Endothelial cell of umbilical vein (primary cell): ENCODE measurements at regions not wholly inside any gene's neighbourhood (a gene's known extent, or its start where the extent isn't known, plus 50 kb on each side); places are given as distances from the start of the nearest gene placed in this dataset.

ENCODE experiments used
- BruUV-seq: library from RNA; stranded (reverse); fragments of 400-500 nt; replicated peaks from 2 replicates; lab custom pipeline; 2021; lab: Mats Ljungman, UMichigan
- CTCF ChIA-PET: fragments of 300-600, 350-600 bp; sonication (Branson Sonifier 250); formaldehyde crosslinking; loops from one replicate; lab custom pipeline; 2021; ENCODE audit warnings: antibody characterized with exemption, inconsistent platforms; lab: Charles Lee
- POLR2A ChIA-PET: fragments of 300-600, 350-600 bp; sonication (Branson Sonifier 250); formaldehyde crosslinking; loops from one replicate; lab custom pipeline; 2021; ENCODE audit warnings: antibody characterized with exemption, inconsistent platforms; lab: Charles Lee
- DNase-seq: peaks from one replicate; pipeline ENCODE4 v3.0.0-alpha.2; 2011; ENCODE audit warnings: low read depth, low spot score
- FAIRE-seq: peaks from 2 replicates; lab custom pipeline; 2011; peaks lifted over from hg19 to GRCh38; lab: Jason Lieb, UNC
- H2AFZ ChIP-seq: 2 replicates; pipeline ENCODE4 v1.6.0; 2012; ENCODE audit warnings: low read depth, low read length, control low read depth, inconsistent platforms
- H3K27ac ChIP-seq: 2 replicates; pipeline ENCODE4 v1.5.1; 2011; ENCODE audit warnings: low read depth, mild to moderate bottlenecking, control low read depth, low read length, moderate library complexity; ENCODE audit not compliant: insufficient read depth
- H3K27me3 ChIP-seq, 2 experiments: 2 replicates each; pipeline versions ENCODE4 v1.6.0 to v1.6.1; 2011; ENCODE audit warnings: low read length in 2 of 2, mixed read lengths in 1 of 2; ENCODE audit not compliant: control insufficient read depth in 2 of 2, insufficient read depth in 2 of 2
- H3K36me3 ChIP-seq, 2 experiments: 2 replicates in 1 of 2; 3 replicates in 1 of 2; pipeline ENCODE4 v1.5.1; 2011; ENCODE audit warnings: low read length in 2 of 2, mild to moderate bottlenecking in 1 of 2, moderate library complexity in 1 of 2; ENCODE audit not compliant: control insufficient read depth in 2 of 2, insufficient read depth in 2 of 2; ENCODE audit errors: extremely low read depth in 1 of 2
- H3K4me1 ChIP-seq: 3 replicates; pipeline ENCODE4 v1.5.1; 2011; ENCODE audit warnings: mild to moderate bottlenecking, low read length; ENCODE audit not compliant: control insufficient read depth, insufficient read depth; ENCODE audit errors: extremely low read depth
- H3K4me2 ChIP-seq: 2 replicates; pipeline ENCODE4 v1.6.1; 2011; ENCODE audit warnings: low read length, control low read depth, mixed read lengths; ENCODE audit not compliant: insufficient read depth
- H3K4me3 ChIP-seq, 3 experiments: fragments of 200-600 bp in 1 of 3; sonication (generic), shearing (Covaris generic) in 1 of 3; replicated peaks in 1 of 3; 2 replicates each; pipeline ENCODE4 v1.5.1; 2011 to 2016; ENCODE audit warnings: control low read depth in 3 of 3, low read length in 3 of 3, mild to moderate bottlenecking in 2 of 3, inconsistent platforms in 1 of 3, low read depth in 1 of 3, moderate library complexity in 1 of 3; ENCODE audit not compliant: insufficient read depth in 1 of 3
- H3K79me2 ChIP-seq: 2 replicates; pipeline ENCODE4 v1.6.0; 2012; ENCODE audit warnings: low read length, inconsistent platforms; ENCODE audit not compliant: control insufficient read depth, insufficient read depth
- H3K9ac ChIP-seq: replicated peaks from 2 replicates; pipeline ENCODE3; 2011; ENCODE audit warnings: low read length, control low read depth; ENCODE audit not compliant: insufficient read depth; ENCODE audit errors: extremely low read depth
- H3K9me1 ChIP-seq: replicated peaks from 3 replicates; pipeline ENCODE4 v1.6.0; 2011; ENCODE audit warnings: mild to moderate bottlenecking, low read length; ENCODE audit not compliant: control insufficient read depth, insufficient read depth; ENCODE audit errors: extremely low read depth
- H3K9me3 ChIP-seq: replicated peaks from 2 replicates; pipeline ENCODE4 v1.5.1; 2012; ENCODE audit warnings: low read length, inconsistent platforms; ENCODE audit not compliant: control insufficient read depth, insufficient read depth
- H4K20me1 ChIP-seq: replicated peaks from 2 replicates; pipeline ENCODE3; 2011; ENCODE audit warnings: mild to moderate bottlenecking, low read length; ENCODE audit not compliant: control insufficient read depth, insufficient read depth; ENCODE audit errors: extremely low read depth
- EZH2 ChIP-seq: IDR thresholded peaks from 2 replicates; pipeline ENCODE4 v1.6.1; 2012; ENCODE audit warnings: borderline replicate concordance, low read depth, mild to moderate bottlenecking, moderate library complexity, low read length, inconsistent platforms; ENCODE audit not compliant: severe bottlenecking
- FOS ChIP-seq: IDR thresholded peaks from 2 replicates; pipeline ENCODE4 v1.6.1; 2011; ENCODE audit warnings: mild to moderate bottlenecking, low read length, moderate library complexity, borderline replicate concordance; ENCODE audit not compliant: insufficient read depth
- GATA2 ChIP-seq: IDR thresholded peaks from 2 replicates; pipeline ENCODE4 v1.7.0; 2011; ENCODE audit warnings: low read depth, mild to moderate bottlenecking, moderate library complexity, mixed read lengths, low read length; ENCODE audit not compliant: insufficient read length, insufficient read depth
- JUN ChIP-seq: IDR thresholded peaks from 2 replicates; pipeline ENCODE4 v1.6.1; 2011; ENCODE audit warnings: borderline replicate concordance, low read depth; ENCODE audit not compliant: insufficient read length, insufficient read depth
- MYC ChIP-seq: IDR thresholded peaks from one replicate; pipeline ENCODE4 v1.6.1; 2011; ENCODE audit warnings: mild to moderate bottlenecking, low read depth, low read length
- POLR2A ChIP-seq: IDR thresholded peaks from 2 replicates; pipeline ENCODE4 v1.6.1; 2012; ENCODE audit warnings: low read depth, mild to moderate bottlenecking, control low read depth, low read length
- dilution Hi-C: fragments of 300-500 bp; cut with MboI; formaldehyde crosslinking; loops from one replicate; pipeline ENCODE4 v1.15.0; 2019; ENCODE audit warnings: low sequenced_read_pairs; ENCODE audit not compliant: extremely low pct_ligation_motif_present
- intact Hi-C: fragments of 100-400 bp; cut with micrococcal nuclease; formaldehyde crosslinking; loops from one replicate; pipeline ENCODE4 v1.10.0; 2022
- TF ChIP-seq, protein P1 (sequence below): IDR thresholded peaks from 2 replicates; pipeline ENCODE4 v1.6.1; 2011; ENCODE audit not compliant: insufficient read depth, insufficient read length
- TF ChIP-seq, protein P2 (sequence below), 2 donors: IDR thresholded peaks; 1 replicate in 1 of 2; 2 replicates in 1 of 2; pipeline ENCODE4 v1.5.1; 2011; ENCODE audit warnings: low read length in 2 of 2, mild to moderate bottlenecking in 2 of 2, moderate library complexity in 2 of 2, control low read depth in 1 of 2, inconsistent platforms in 1 of 2, low read depth in 1 of 2; ENCODE audit not compliant: insufficient read depth in 1 of 2; ENCODE audit errors: extremely low read depth in 1 of 2

DNA sequence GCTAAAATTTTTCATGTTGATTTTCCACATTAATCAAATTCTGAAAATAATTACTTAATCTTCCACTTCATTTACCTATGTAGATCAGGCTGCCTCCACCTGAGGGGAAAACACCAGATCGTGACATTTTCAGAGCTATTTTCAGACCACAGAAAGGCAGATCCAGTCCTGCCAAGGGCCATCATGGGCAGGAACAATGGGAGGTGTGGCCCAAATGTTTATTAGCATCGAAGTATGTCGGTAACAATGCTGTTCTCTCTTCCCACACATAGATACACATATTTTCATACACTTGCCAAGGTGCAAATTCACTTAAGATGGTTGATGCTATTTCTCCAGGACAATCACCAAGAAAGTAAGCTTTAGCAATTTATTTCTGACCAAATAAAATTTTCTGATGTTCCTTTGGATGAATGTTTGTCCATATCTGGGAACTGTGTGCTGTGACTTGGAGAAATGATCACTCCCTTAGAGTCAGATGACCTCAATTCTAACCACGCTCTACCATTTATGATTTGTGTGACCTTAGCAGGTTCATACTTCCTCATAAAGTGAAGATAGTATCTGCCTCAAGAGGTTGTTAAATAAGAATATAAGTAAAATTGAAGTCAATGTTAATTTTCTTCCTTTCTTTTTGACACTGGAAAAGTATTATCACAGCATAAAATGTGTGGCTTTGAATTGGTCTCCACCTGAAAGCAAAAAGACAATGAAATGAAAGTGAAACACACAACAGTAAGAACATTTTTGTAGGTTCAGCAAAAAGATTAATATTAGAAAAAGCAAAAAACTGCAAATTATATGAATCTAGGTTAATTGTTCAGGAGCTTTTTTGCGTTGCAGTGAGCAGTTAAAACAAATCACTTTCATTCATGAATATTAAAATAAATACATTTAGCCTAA is 310.4 kb upstream of the PHF14 start:
- FAIRE-seq = no peak
- Histone ChIP-seq H3K79me2 (no peaks in the 10 kb centered on the region), H3K4me1 (no peaks in the 10 kb centered on the region), H3K27me3 (no peaks in the 10 kb centered on the region), H3K9me1 (no peaks in the 10 kb centered on the region), H3K27ac (no peak overlapping the region), H2AFZ (no peak overlapping the region), H3K9me3 (no peaks in the 10 kb centered on the region), H3K9ac (no peak overlapping the region), H4K20me1 (no peaks in the 10 kb centered on the region), H3K36me3 (no peaks in the 10 kb centered on the region), H3K4me3 (no peak overlapping the region), H3K4me2 (no peak overlapping the region)
- no peak for DNase-seq
- ChIA-PET CTCF (no interaction called here), POLR2A (no interaction called here)
- TF ChIP-seq FOS (no peak), POLR2A (no peak), MYC (no peak)
- TF ChIP-seq, protein P1, sequence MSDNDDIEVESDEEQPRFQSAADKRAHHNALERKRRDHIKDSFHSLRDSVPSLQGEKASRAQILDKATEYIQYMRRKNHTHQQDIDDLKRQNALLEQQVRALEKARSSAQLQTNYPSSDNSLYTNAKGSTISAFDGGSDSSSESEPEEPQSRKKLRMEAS = no peak
- intact Hi-C loops (no loop called here), dilution Hi-C loops (no loop called here)
- BruUV-seq = no TSS peak

DNA sequence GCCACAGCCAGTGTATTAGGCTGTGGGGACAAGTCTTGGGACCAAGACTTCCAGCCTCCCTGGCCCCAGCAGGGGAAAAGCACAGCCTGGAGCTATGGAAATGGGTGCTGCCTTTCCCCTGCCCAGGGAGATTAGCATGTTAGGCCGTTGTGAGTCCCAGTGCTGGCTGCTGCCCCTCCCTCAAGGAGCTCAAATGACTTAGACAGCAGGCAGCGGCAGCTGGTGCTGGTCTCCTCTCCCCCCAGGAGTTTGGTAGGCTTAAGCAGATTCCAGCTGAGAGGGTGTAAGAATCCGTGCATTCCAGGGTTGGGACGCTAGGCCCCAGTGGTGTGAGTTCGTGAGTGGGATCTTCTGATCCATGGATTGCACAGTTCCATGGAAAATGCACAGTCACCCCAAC is 301.5 kb upstream of the PHF14 start:
- H3K9ac ChIP-seq = no peak overlapping the region
- DNase-seq (no peak), FAIRE-seq (no peak)
- H3K27ac ChIP-seq = no peak overlapping the region
- ChIA-PET CTCF (no interaction called here), POLR2A (no interaction called here)
- intact Hi-C loops (no loop called here), dilution Hi-C loops (no loop called here)
- H2AFZ ChIP-seq = no peak overlapping the region
- H3K4me1 ChIP-seq = no peaks in the 10 kb centered on the region
- no peak for TF ChIP-seq GATA2
- no peak for TF ChIP-seq EZH2
- no peak for TF ChIP-seq JUN
- TF ChIP-seq FOS = no peak
- TF ChIP-seq MYC = no peak
- TF ChIP-seq, protein P2, sequence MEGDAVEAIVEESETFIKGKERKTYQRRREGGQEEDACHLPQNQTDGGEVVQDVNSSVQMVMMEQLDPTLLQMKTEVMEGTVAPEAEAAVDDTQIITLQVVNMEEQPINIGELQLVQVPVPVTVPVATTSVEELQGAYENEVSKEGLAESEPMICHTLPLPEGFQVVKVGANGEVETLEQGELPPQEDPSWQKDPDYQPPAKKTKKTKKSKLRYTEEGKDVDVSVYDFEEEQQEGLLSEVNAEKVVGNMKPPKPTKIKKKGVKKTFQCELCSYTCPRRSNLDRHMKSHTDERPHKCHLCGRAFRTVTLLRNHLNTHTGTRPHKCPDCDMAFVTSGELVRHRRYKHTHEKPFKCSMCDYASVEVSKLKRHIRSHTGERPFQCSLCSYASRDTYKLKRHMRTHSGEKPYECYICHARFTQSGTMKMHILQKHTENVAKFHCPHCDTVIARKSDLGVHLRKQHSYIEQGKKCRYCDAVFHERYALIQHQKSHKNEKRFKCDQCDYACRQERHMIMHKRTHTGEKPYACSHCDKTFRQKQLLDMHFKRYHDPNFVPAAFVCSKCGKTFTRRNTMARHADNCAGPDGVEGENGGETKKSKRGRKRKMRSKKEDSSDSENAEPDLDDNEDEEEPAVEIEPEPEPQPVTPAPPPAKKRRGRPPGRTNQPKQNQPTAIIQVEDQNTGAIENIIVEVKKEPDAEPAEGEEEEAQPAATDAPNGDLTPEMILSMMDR (IDR thresholded peaks at IDR 0.05; ENCODE audit: extremely low read depth in 1 of 2, insufficient read depth in 1 of 2, low read depth in 1 of 2, low read length in 2 of 2) = no peak
- TF ChIP-seq, protein P1 = no peak
- no peak overlapping the region for H3K4me2 ChIP-seq
- H3K36me3 ChIP-seq = no peaks in the 10 kb centered on the region
- no peaks in the 10 kb centered on the region for H3K27me3 ChIP-seq
- peaks cover 3% of the 10 kb centered on the region for H3K9me3 ChIP-seq
- no peaks in the 10 kb centered on the region for H3K9me1 ChIP-seq
- no peaks in the 10 kb centered on the region for H3K79me2 ChIP-seq
- no TSS peak for BruUV-seq
- H3K4me3 ChIP-seq = no peak overlapping the region
- no peaks in the 10 kb centered on the region for H4K20me1 ChIP-seq
